ENCODE measurements at regions not wholly inside any gene's neighbourhood (a gene's known extent, or its start where the extent isn't known, plus 50 kb on each side); places are given as distances from the start of the nearest gene placed in this dataset.

- no TSS peak for BruUV-seq (replicated peaks)
- CTCF ChIA-PET: no interaction called here
- in situ Hi-C loops (cut with HindIII; ENCODE audit: low pct_unique_long_range_greater_than_20kb, low sequenced_read_pairs): no loop called here
Measured at GRCh38 chr21:19993268-19993667, 1004.9 kb upstream of the NCAM2 start.

GRCh38 chr21:19995253-19995652, 1003.0 kb upstream of the NCAM2 start:
- Histone ChIP-seq H3K36me3 (ENCODE audit: control insufficient read depth, insufficient read depth, low read length) (no peaks in the 10 kb centered on the region), H3K27me3 (ENCODE audit: control insufficient read depth, insufficient read depth, low read length) (no peaks in the 10 kb centered on the region), H3K4me1 (ENCODE audit: control insufficient read depth, insufficient read depth, low read length) (no peaks in the 10 kb centered on the region), H3K4me3 (ENCODE audit: low read depth in 2 of 2, low read length in 2 of 2) (no peak overlapping the region), H3K27ac (ENCODE audit: low read length) (no peak overlapping the region), H3K9me3 (ENCODE audit: control insufficient read depth, insufficient read depth, low read depth, low read length) (no peaks in the 10 kb centered on the region)
- TF ChIP-seq POLR2AphosphoS5 (IDR thresholded peaks at IDR 0.05; ENCODE audit: low read depth, low read length): no peak
- no peak for TF ChIP-seq SIN3A (IDR thresholded peaks at IDR 0.05; ENCODE audit: borderline replicate concordance, insufficient read depth, low read depth, low read length)
- TF ChIP-seq, protein P1, sequence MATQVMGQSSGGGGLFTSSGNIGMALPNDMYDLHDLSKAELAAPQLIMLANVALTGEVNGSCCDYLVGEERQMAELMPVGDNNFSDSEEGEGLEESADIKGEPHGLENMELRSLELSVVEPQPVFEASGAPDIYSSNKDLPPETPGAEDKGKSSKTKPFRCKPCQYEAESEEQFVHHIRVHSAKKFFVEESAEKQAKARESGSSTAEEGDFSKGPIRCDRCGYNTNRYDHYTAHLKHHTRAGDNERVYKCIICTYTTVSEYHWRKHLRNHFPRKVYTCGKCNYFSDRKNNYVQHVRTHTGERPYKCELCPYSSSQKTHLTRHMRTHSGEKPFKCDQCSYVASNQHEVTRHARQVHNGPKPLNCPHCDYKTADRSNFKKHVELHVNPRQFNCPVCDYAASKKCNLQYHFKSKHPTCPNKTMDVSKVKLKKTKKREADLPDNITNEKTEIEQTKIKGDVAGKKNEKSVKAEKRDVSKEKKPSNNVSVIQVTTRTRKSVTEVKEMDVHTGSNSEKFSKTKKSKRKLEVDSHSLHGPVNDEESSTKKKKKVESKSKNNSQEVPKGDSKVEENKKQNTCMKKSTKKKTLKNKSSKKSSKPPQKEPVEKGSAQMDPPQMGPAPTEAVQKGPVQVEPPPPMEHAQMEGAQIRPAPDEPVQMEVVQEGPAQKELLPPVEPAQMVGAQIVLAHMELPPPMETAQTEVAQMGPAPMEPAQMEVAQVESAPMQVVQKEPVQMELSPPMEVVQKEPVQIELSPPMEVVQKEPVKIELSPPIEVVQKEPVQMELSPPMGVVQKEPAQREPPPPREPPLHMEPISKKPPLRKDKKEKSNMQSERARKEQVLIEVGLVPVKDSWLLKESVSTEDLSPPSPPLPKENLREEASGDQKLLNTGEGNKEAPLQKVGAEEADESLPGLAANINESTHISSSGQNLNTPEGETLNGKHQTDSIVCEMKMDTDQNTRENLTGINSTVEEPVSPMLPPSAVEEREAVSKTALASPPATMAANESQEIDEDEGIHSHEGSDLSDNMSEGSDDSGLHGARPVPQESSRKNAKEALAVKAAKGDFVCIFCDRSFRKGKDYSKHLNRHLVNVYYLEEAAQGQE (IDR thresholded peaks at IDR 0.05; ENCODE audit: insufficient read depth in 1 of 2, low read depth in 2 of 2, low read length in 1 of 2): no peak
- no peak for TF ChIP-seq CTCF (IDR thresholded peaks at IDR 0.05)
- no peak for TF ChIP-seq TCF7L2 (IDR thresholded peaks at IDR 0.05; ENCODE audit: low read depth, low read length)
- no TSS peak for BruUV-seq (replicated peaks)
- ChIA-PET CTCF (no interaction called here), POLR2A (no interaction called here)
- ATAC-seq (no peak), DNase-seq (ENCODE audit: low read depth, low spot score) (no peak)
- in situ Hi-C loops (cut with HindIII; ENCODE audit: low pct_unique_long_range_greater_than_20kb, low sequenced_read_pairs): no loop called here
- intact Hi-C loops (cut with micrococcal nuclease; ENCODE audit: unreplicated experiment): no loop called here

More at GRCh38 chr21:19993268-19993667, 1004.9 kb upstream of the NCAM2 start:
- ATAC-seq (no peak), DNase-seq (ENCODE audit: low read depth, low spot score) (no peak)
- Histone ChIP-seq H3K4me1 (ENCODE audit: control insufficient read depth, insufficient read depth, low read length) (no peaks in the 10 kb centered on the region), H3K27me3 (ENCODE audit: control insufficient read depth, insufficient read depth, low read length) (no peaks in the 10 kb centered on the region), H3K27ac (ENCODE audit: low read length) (no peak overlapping the region), H3K9me3 (ENCODE audit: control insufficient read depth, insufficient read depth, low read depth, low read length) (no peaks in the 10 kb centered on the region), H3K36me3 (ENCODE audit: control insufficient read depth, insufficient read depth, low read length) (no peaks in the 10 kb centered on the region), H3K4me3 (ENCODE audit: low read depth in 2 of 2, low read length in 2 of 2) (no peak overlapping the region)
- POLR2A ChIA-PET: no interaction called here
- intact Hi-C loops (cut with micrococcal nuclease; ENCODE audit: unreplicated experiment): no loop called here
- no peak for TF ChIP-seq CTCF (IDR thresholded peaks at IDR 0.05)
- TF ChIP-seq TCF7L2 (IDR thresholded peaks at IDR 0.05; ENCODE audit: low read depth, low read length): no peak
- TF ChIP-seq POLR2AphosphoS5 (IDR thresholded peaks at IDR 0.05; ENCODE audit: low read depth, low read length): no peak
- no peak for TF ChIP-seq SIN3A (IDR thresholded peaks at IDR 0.05; ENCODE audit: borderline replicate concordance, insufficient read depth, low read depth, low read length)
- TF ChIP-seq, protein P1 (IDR thresholded peaks at IDR 0.05; ENCODE audit: insufficient read depth in 1 of 2, low read depth in 2 of 2, low read length in 1 of 2): no peak
